Stomach (tissue), 4 donors: ENCODE measurements at regions not wholly inside any gene's neighbourhood (a gene's known extent, or its start where the extent isn't known, plus 50 kb on each side); places are given as distances from the start of the nearest gene placed in this dataset.

ENCODE experiments used
- EP300 ChIP-seq: sonication (generic); formaldehyde crosslinking; IDR thresholded peaks from one replicate; pipeline ENCODE4 v1.6.1; 2017; ENCODE audit warnings: antibody characterized with exemption
- POLR2A ChIP-seq, 4 donors: fragments of 450-650 bp; IDR thresholded peaks; one replicate each; pipeline ENCODE4 v1.6.1; 2016; ENCODE audit warnings: antibody characterized with exemption in 4 of 4, control low read depth in 2 of 4, mild to moderate bottlenecking in 1 of 4, moderate library complexity in 1 of 4
- POLR2AphosphoS5 ChIP-seq, 3 donors: sonication (generic); formaldehyde crosslinking; IDR thresholded peaks; one replicate each; pipeline ENCODE4 v1.6.1; 2016; ENCODE audit warnings: antibody characterized with exemption in 3 of 3
- TF ChIP-seq, protein P1 (sequence below), 7 experiments: fragments of 450-650 bp in 4 of 7; fragments of 200-600 bp in 3 of 7; sonication (generic) in 3 of 7; IDR thresholded peaks; one replicate each; pipeline ENCODE4 v1.5.1; 2016 to 2019; ENCODE audit warnings: antibody characterized with exemption in 7 of 7, control low read depth in 2 of 7, mild to moderate bottlenecking in 1 of 7

DNA sequence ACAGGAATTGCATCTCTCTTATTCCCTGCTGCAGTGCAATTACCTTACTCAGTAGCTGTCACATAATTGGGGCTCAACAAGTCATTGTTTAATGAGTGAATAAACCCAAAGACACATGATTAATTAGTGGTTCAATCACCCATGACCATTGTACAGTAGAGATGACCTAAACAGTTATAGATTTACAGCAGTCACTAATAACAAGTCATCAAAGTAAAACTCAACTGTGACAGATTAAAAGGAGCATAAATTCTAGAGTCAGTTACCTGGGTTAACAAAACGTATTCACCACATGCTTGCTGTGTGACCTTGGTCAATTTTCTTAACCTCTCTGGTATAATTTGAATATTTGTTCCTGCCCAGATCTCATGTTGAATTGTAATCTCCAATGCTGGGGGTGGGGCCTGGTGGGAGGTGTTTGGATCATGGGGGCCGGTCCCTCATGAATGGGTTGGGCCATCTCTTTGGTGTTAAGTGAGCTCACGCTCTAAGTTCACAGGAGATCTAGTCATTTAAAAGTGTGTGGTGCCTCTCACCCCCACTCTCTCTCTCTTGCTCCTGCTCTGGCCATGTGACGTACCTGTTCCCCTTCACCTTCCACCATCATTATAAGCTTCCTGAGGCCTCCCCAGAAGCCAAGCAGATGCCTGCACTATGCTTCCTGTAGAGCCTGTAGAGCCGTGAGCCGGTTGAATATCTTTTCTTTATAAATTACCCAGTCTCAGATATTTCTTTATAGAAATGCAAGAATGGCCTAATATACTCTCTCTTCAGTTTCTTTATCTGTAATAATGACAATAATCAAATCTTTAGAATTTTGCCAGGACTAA, 141.9 kb upstream of the PLEKHG7 start:
- TF ChIP-seq, protein P1, sequence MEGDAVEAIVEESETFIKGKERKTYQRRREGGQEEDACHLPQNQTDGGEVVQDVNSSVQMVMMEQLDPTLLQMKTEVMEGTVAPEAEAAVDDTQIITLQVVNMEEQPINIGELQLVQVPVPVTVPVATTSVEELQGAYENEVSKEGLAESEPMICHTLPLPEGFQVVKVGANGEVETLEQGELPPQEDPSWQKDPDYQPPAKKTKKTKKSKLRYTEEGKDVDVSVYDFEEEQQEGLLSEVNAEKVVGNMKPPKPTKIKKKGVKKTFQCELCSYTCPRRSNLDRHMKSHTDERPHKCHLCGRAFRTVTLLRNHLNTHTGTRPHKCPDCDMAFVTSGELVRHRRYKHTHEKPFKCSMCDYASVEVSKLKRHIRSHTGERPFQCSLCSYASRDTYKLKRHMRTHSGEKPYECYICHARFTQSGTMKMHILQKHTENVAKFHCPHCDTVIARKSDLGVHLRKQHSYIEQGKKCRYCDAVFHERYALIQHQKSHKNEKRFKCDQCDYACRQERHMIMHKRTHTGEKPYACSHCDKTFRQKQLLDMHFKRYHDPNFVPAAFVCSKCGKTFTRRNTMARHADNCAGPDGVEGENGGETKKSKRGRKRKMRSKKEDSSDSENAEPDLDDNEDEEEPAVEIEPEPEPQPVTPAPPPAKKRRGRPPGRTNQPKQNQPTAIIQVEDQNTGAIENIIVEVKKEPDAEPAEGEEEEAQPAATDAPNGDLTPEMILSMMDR (IDR thresholded peaks at IDR 0.05), result no peak
- TF ChIP-seq POLR2AphosphoS5 (IDR thresholded peaks at IDR 0.05) (no peak), POLR2A (IDR thresholded peaks at IDR 0.05) (no peak), EP300 (no peak)
